KBM-7 (cell line): ENCODE measurements at regions not wholly inside any gene's neighbourhood (a gene's known extent, or its start where the extent isn't known, plus 50 kb on each side); places are given as distances from the start of the nearest gene placed in this dataset.

Source experiments
- DNase-seq: peaks from one replicate; pipeline ENCODE4 v3.0.0-alpha.2; 2015
- in situ Hi-C: fragments of 300-500 bp; cut with MboI; formaldehyde crosslinking; loops from 2 replicates; pipeline ENCODE4 v1.14.3; 2020; ENCODE audit warnings: low sequenced_read_pairs, low pct_unique_long_range_greater_than_20kb, mixed read lengths

DNA sequence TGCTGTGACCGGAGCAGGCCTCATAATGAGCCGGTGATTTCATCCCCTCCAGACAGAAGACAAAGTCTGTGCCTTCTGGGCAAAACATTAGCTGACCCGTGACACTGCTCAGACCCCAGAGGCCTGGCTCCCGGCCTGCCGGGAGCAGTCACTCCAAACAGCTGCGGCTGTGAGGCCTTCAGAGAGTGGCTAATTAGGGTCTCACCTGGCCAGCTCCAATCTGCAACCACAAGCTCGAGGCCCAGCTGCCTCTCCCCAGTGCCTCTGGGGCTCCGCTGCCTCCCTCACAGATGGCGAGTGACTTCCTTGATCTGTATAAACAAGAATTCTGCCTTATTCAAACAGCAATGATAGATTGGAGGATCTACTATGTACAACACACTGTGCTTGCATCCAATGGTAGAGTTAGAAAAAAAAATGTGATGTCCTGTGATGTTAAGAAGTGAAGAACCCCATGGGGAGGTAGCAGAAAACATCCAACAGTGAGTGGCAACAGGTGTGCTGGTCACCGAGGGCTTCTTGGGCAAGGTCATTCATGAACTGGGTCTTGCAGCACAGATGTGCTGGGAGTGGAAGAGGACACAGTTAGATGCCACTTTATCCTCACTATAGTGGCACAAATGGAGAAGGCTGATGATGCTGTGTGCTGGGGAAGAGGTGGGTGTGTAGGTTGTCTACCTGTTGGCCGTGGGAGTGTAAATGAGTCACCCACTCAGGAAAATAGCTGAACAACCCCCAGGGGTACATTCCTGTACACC is 98.2 kb upstream of the ASAP2 start:
- DNase-seq, result no peak
- in situ Hi-C loops, result no loop called here

DNA sequence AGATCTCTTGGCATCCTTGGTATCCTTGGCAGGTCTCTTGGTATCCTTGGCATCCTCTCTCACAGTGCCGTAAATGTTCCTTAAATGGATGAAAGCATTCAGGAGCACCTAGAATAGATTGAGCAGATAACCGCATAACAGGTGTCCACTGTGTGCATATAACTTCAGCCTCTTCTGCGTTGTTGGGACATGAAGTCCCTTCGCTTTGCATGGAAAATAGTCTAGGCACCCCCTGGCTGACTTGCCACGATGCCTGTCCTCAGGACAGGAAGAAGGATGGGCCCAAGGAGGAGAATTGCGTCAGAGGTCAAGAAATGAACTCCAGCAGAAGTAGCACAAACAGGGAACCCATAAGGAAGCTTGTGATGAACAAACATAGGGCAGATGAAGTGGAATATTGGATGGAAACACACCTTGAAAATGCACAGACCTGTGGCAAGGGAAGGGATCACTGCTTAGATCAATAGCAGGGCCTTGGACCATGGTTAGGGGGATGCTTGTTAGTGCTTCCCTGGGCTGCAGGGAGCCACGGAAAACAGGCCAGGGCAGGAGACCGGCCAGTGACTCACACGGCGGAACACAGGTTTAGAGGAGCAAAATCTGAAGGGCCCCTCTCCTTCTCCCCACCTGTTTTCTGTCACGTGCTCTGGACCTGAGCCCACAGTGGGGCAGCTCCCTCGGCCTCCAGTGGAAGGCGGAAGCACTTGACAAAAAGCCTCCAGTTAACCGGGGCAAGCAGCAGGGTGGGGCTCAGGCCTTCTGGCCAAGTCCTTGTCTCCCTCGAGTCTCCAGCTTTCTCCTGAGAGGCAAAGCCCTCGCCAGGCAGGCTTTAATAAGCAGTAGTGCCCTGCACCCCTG is 99.2 kb upstream of the ASAP2 start:
- in situ Hi-C loops, result no loop called here
- no peak for DNase-seq

DNA sequence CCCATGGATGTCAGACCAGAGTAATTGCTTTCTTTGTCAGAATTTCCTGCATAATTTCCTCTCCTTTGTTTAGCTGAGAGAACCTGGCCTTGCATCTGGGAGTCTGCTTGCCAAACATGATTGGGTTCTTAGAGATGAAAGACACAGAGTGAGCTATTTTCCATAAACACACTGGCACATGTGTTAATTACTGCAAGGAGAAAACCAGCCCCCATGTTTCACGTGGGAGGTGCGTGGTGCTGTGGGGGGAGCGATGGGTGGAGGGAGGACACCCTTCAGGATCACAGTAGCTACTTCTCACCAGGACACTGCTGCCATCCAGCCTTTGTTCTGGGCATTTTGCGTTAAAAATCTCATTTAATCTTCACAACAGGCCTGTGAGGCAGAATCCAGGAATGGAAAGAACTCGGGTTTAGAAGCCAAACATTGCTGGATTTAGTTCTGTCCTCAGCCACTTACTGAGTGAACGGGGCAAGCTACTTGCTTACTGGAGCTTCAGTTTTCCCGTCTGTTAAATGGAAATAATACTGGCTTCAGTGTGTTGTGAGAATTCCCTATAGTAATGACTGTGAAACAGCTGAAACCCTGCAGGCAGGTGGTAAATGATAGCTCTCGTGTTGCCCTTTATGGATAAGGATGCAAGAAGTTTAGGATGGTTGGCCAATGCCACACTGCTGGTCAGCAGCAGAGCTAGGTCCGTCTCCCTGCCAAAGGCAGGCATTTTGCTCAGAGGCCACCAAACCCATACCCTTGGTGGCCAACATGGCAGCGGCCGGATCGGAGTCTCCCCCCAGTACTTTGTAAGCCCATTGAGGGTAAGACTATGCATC is 100.1 kb upstream of the ASAP2 start:
- no peak for DNase-seq
- in situ Hi-C loops, result no loop called here

DNA sequence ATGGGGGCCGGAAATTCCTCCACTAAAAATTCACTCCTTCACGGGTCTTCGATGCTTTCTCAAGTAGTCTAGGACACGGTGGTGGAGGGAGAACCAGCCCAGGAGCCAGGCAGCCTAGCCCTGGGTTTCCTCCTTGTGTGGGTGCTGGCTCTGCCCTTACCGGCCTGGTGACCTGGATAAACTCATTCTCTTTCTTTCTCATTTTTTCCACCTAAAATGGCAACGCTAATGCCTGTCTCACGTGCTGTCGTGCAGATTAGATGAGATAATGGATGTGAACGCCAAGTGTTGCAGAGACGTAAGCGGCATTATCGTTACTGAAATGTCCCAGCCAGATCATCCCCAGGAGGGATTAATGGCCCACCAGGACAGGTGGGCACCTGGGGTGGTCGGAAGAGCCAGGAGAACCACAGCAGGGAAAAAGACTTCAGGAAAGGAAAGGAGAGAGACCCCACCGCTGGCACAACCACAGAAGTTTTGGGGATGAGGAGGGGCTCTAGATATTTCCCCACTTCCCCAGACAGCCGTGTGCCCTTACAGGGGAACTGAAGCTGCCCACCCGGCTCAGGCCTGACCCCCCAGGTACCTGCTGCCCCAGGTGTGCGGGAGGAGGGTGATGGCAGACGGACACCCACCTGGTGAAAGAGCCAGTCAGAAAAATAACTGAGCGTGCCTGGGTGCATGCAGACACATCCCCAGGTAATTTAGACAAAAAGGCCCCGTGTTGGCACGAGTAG is 100.8 kb upstream of the ASAP2 start:
- in situ Hi-C loops, result no loop called here
- DNase-seq, result no peak

DNA sequence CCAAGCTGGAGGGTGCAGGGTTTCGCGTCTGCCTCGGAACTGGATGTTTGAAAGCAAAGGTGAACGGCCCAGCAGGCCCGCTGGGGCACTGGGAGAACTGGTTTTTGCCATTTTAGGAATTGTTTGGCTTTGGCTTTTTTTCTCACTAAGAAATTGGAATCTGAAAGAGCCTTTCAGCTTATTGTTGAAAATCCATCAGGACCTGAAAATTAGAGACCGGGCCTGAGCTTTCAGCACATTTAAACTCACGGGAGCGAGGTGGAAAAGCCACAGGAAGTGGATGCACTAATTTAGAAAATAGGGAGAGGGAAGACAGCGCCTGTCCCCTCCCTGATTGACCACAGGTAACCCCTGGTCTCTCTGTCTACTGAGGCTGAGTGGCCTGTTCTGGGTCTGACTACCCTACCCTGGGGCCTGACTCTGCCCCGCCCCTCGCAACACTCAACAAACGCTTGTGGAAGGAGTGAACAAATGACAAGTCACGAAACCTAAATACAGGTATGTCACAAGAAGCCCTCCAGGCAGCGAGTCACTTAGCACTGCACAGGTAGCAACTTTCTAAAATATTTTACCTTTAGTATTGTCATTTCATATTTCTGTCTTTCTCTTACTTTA is 100.3 kb upstream of the MBOAT2 start:
- in situ Hi-C loops, result no loop called here

DNA sequence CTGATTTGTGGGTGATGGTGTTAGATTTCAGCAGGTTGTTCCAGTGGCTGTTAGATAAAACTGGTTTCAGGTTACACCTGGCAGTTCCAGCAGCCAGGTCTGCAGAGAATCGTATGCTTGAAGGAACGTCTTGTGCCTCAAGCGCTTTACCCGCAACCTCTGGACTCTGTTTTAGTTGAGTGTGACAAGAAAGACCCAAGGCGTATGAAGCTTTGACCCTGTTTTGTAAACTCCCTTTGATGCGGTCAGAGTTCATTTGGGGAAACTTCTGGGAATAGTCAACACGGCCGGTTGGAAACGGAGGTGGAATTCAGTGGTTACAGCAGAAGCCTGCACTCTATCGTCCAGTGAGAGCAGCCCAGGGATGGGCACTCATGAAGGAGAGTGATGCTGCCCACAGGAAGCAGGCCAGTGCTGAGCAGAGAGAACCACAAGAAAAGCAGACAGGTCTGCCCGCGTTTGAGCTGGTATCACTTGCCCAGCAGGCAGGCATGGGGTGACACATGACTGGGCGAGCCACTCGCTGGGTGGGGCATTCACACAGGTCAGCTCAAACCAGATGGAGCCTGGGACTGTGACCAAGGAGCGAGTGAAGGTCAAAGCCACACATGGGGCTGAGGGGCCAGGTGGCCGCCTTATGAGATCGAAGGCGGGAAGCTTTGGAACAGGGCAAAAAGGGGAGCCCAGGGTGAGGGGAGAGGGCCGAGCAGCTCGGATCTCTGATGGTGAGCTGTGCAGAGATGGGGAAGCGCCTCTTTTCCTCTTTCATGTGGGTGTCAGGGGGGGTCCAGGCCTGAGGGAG is 99.6 kb upstream of the MBOAT2 start:
- in situ Hi-C loops, result no loop called here
- no peak for DNase-seq

More for the DNA sequence above, 100.3 kb upstream of the MBOAT2 start:
- no peak for DNase-seq

DNA sequence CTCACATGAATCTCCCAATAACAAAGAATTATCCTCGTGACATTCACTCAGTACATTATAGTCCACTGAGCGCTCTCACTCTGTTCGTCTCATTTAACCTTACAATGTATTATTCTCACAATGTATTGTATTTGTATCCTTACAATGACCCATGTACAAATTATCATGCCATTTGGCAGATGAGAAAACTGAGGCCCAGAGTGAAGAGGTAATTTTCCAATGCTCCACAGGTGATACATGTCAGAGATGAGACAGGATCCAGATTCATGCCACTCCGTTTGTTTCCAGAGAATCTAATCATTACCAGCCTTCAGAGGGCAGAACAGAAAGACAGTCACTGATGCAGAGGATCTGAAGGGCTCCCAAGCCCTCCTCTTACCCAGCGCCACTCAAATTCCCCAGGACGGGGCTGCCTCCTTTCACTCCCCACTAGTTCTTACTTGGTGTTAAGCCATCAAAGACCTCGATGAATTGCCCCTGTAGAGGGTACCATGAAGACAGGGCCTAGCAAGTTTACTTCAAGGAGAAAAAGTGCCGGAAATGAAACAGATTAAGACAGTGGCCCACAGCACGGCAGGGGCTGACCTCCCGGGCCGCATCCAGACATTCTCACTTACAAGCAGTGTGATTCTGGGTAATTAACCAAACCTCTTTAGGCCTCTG is 98.4 kb upstream of the MBOAT2 start:
- in situ Hi-C loops, result no loop called here
- no peak for DNase-seq

DNA sequence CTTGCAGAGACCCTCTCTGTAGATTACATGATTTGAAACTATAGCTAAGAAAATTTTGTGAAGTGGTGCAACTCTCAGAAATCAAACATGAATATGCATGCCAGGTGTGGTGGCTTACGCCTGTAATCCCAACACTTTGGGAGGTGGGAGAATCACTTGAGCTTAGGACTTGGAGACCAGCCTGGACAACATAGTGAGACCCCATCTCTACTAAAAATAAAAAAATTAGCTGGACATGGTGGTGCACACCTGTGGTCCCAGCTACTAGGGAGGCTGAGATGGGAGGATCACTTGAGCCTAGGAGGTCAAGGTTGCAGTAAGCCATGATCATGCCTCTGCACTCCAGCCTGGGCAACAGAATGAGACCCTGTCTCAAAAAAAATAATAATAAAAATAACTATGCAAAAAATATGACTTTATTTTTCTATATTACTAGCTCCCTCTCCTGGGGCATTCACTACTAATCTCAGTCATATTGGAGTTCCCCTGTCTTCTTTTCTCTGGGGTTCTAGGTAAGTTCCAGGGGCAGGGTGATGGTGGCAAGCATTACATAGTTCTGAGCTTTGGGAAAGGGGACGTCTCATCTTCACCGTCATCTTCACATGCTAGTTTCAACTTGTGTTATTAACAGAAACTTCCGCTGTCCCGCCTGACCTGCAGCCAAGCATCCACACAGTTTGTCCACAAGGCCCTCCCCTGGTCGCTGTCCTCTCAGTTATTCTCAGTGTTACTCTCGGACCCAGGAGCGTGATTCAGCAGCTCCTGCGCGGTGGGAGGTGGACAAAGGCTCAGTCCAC is 96.8 kb upstream of the MBOAT2 start:
- no peak for DNase-seq
- in situ Hi-C loops, result no loop called here

DNA sequence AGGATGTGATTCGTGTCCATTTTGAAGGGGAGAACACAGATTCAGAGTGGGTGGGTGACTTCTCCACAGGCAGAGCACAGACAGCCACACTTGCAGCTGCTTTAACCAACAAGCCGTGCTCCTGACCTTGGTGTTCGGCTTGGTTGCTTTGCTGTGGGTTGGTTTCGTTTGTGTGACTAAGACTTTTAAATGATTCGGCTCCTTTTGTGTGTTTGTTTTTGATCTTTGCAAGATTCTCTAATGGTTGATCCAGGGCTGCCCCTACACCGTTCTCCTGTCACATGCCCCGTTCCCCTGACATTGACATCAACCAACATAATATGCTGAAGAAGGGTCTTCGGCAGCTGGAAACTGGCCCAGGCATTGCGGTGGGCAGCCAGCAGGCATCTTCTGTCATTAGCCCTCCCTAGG is 95.9 kb upstream of the MBOAT2 start:
- in situ Hi-C loops, result no loop called here
- no peak for DNase-seq

DNA sequence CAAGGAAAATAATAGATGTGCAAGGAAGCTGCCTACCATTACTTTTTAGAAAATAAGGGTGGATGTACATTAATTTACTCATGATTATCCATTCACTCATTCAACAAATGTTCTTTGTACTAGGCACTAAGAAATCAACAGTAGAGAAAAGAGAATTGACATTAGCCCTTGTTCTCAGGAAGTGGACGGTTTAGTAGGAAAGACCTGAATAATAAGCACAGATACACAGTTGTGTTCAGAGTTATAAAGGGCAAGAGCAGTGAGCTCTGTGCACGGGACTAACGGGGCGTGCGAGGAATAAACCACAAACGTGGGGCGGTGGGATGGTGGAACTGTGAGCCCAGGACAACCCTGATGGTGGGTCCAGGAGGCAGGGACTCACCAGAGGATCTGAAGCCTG is 94.4 kb upstream of the MBOAT2 start:
- in situ Hi-C loops, result no loop called here
- no peak for DNase-seq

DNA sequence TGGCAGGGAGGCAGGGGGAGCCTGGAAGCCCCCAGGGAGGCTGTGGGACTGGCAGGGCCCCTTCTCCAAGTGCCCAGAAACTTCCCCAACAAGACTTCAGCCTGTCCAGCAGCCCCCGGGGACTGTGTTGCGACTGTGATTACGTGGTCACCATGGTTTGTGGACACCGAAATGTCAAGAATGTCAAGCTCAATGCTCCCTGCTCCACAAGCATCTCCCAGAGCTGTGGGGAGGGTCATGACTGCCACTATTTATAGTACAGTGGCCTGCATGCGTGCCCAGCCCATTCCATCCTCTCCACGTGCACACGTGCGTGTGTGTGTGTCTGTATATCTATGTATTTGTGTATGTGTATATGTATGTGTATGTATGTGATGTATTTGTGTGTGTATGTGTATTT is 93.8 kb upstream of the MBOAT2 start:
- in situ Hi-C loops, result no loop called here
- no peak for DNase-seq

DNA sequence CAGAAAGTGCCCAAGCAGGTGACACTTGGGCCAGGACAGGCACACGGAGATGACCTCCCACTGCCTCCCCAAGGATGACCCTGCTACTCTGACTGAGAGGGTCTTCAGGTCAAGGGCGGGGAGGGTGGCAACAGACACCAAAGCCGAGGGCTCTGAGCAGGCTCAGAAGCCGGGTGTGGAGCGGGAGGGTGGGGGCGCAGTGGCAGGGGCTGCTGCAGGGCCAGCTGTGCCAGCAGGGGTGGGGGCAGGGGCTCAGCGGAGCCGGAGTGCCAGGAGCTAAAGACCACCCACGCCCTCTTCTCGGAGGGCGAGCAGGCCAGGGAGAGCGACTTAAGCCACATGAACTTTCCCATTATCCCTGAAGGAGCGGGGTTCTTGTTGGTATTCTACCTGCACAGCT is 93.3 kb upstream of the MBOAT2 start:
- no peak for DNase-seq
- in situ Hi-C loops, result no loop called here

DNA sequence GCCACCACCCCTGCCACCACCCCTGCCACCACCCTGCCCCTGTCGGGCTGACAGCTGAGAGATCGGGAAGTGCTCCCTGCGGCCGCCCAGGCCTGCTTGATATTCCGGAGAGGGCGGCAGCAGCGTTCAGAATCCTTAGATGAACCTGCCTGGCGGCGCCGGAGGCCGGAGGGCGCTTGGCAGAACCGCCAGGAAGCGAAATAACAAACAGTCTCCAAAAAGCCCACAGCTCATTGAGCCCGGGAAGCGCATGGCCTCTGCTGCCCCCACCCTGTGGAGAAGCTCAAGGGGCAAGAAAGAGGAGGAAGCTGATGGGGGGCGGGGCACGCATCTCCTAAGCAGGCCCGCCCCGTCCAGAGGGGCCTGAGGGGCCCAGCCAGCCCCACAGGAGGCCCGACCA is 92.2 kb upstream of the MBOAT2 start:
- peak; percentile 86 for DNase-seq
- in situ Hi-C loops, result no loop called here

DNA sequence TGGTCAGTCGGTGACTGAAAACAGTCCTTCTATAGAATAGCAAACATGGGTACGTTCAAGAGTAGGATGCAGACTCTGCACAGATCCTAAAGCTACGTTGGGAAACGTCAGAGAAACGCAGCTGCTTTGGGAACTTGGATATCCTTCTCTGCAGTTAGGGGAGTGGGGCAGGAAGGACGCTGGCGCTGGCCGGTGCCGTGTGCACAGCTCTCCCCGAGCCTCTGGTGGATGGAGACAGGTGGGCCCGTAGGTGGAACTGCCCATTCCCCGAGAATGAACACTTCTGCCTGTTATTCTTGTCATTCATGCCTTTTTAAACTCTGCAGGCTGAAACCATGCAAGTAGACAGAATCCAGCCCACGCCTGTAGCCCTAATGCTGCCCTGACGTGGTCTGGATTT is 91.7 kb upstream of the MBOAT2 start:
- in situ Hi-C loops, result no loop called here
- DNase-seq, result no peak

DNA sequence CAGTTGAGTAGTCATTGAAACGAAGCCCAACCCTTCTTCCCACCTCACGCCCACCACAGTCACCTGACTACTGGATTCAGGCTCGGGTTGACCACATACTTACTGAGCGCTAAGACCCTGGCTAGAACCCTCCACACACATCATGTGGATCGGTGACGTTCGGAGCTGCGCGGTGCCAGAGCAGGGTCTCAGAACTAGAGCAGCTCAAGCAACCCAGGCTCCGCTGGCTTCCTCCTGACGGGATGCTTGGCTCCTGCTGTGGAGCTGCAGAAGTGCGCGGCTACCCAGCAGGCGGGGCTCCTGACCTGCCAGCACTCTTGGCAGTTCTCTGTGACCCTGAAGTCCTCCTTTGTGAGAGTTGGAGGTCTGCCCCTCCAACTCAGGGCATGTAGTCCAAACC is 90.6 kb upstream of the MBOAT2 start:
- no peak for DNase-seq
- in situ Hi-C loops, result no loop called here

DNA sequence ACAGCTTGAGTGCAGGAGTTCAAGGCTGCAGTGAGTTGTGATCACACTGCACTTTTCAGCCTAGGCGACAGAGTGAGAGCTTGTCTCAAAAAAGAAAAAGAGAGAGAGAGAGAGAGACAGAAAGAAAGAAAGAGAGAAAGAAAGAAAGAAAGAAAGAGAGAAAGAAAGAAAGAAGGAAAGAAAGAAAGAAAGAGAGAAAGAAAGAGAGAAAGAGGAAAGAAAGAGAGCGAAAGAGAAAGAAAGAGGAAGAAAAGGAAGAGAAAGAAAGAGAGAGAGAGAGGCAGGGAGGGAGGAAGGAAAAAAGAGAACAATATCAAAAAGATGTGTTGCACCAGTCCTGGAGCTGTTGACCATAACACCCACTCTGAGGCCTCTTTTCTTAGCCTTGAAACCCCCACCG is 89.8 kb upstream of the MBOAT2 start:
- in situ Hi-C loops, result no loop called here
- DNase-seq, result no peak
